Activated naive CD4-positive, alpha-beta T cell treated with anti-CD3 and anti-CD28 coated beads, Interleukin-2, amount 50 U/mL, for 72 hours (primary cell): ENCODE measurements at regions not wholly inside any gene's neighbourhood (a gene's known extent, or its start where the extent isn't known, plus 50 kb on each side); places are given as distances from the start of the nearest gene placed in this dataset.

ENCODE experiments used
- ATAC-seq, 2 donors: fragments of 150-1000 bp; cut with Tn5 transposase; 2 replicates each; pipeline ENCODE4 v1.10.0; 2021; ENCODE audit warnings: mild to moderate bottlenecking in 2 of 2, moderate library complexity in 2 of 2
- DNase-seq, 2 donors: peaks; one replicate each; pipeline ENCODE4 v3.0.0; 2021 to 2022; ENCODE audit warnings: low spot score in 2 of 2
- H3K27ac Mint-ChIP-seq, 2 donors: one replicate each; pipeline ENCODE4 v1.8.0; 2022; ENCODE audit warnings: mild to moderate bottlenecking in 2 of 2, mixed read lengths in 2 of 2
- H3K36me3 Mint-ChIP-seq, 2 donors: one replicate each; pipeline ENCODE4 v1.8.0; 2022; ENCODE audit warnings: mixed read lengths in 2 of 2
- H3K9me3 Mint-ChIP-seq, 2 donors: one replicate each; pipeline ENCODE4 v1.8.0; 2022; ENCODE audit warnings: mixed read lengths in 2 of 2

DNA sequence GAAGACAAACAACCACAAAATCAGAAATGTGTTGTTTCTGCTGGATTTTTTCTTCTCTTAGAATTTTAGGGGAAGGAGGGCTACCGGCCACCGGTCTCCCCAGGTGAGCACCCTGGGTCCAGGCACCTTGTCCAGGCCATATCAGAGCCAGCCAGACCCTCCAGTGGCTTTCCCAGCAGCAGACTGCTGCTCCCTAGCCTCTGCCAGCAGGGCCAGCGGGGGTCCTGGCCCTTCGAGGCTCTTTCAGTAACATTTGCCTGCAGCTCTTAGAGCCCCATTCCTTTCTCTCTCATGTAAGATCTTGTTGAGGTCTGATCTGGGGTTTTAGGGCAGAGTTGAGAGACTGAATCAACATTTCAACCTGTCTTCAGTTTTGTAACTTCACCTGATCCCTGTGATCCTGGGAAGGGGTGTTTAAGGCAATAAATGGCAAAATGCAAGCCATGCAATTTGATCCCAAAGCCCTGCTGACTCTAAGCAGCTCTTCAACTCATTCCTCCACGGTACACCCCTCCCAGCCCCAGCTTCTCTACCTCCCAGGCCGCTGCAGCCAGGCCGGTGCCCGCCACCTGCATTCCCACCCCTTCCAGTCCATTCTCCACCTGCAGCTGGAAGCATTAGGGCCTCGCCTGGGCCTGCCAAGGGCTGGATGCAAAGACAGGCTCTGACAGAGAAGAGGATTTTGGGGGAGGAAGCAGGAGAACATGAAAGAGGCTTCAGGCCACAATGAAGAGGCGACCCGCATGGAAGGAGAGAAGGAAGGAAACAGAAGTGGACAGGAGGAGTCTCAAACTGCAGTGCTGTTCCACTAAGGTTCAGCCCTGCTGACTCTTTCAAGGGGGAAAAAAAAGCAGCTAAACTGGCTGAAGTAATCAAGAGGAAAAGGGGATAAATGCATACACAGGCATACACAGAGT lies 113.0 kb upstream of the FGF3 start:
- H3K36me3 Mint-ChIP-seq = no peaks in the 10 kb centered on the region
- DNase-seq (no peak), ATAC-seq (no peak)
- no peaks in the 10 kb centered on the region for H3K9me3 Mint-ChIP-seq
- H3K27ac Mint-ChIP-seq = no peak overlapping the region

DNA sequence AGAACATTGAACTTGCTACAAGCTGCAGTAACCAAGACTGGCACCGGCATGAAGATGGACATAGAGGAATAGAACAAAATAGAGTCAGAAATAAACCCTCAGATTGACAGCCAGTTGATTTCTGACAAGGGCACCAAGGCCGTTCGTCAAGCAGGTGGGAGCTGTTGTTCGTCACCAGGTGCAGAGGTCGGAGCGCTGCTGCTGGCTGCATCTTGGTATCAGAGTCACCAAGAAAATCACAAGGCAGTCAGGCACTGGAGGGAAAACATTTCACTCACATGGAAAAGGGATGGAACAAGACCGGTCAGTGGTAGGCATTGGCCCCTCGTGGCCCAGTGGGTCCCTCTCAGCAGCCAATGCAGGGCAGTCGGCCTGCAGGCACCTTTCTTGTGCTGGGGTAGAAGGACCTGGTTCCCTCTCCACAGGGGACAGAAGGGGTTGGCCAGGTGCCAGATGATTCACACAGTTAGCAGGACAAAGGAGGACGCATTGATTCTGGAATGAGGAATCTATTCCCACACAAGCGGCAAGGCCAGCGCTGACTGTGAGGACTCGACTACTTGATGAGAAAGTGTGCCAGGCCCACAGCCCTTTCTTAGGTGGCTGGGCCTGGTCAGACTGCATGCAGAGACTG lies 115.8 kb upstream of the FGF3 start:
- no peaks in the 10 kb centered on the region for H3K36me3 Mint-ChIP-seq
- DNase-seq = no peak

DNA sequence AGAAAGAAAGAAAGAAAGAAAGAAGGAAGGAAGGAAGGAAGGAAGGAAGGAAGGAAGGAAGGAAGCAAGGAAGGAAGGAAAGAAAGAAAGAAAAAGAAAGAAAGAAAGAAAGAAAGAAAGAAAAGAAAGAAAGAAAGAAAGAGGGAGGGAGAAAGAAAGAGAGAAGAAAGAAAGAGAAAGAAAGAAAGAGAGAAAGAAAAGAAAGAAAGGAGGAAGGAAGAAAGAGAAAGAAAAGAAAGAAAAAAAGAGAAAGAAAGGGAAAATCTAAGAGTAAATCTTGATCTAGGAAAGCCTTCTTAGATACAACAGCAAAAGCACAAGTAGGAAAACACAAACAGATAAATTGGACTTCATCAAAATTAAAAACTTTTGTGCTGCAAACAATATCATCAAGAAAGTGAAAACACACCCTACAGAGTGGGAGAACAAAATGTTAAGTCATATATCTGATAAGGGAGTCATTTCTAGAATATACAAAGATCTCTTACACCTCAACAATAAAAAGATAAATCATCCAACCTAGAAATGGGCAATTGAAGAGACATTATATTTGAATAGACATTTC lies 116.8 kb upstream of the FGF3 start:
- ATAC-seq (no peak), DNase-seq (no peak)
- Mint-ChIP-seq H3K36me3 (no peaks in the 10 kb centered on the region), H3K9me3 (no peaks in the 10 kb centered on the region), H3K27ac (no peak overlapping the region)

More for the DNA sequence above, 115.8 kb upstream of the FGF3 start:
- H3K9me3 Mint-ChIP-seq = no peaks in the 10 kb centered on the region
- no peak for ATAC-seq
- no peak overlapping the region for H3K27ac Mint-ChIP-seq

DNA sequence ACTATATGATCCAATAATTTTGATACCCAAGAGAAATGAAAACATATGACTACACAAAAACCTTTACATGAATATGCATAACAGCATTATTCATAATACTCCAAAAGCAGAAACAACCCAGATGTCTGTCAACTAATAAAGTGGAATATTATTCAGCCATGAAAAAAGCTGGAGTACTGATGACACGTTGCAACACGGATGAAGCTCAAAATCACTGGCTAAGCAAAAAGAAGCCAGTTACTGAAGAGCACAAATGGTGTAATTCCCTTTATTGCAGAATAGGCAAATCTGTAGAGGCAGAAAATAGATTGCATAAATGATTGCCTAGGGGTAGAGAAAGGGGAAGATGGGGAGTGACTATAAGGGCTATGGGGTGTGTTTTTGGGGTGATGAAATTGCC lies 117.6 kb upstream of the FGF3 start:
- ATAC-seq (no peak), DNase-seq (no peak)
- Mint-ChIP-seq H3K27ac (no peak overlapping the region), H3K36me3 (no peaks in the 10 kb centered on the region), H3K9me3 (no peaks in the 10 kb centered on the region)

DNA sequence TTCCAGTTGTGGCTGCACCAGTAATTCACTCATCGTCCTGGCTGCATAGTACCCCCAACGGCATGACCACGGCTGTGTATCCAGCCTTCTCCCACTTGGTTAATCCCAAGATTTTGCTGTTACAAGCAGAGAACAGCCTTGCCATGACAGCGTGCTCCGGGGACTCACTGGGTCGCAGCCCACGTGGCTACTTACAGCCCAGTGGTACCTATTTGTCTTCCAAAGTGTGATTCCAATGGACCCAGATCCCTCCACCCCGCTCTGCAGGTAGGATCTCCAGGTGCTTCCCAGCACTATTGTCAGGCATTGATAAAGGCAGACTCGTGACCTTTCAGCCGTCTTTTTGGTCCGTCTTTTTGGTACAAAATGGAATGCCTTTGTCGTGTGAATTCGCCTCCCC lies 119.0 kb upstream of the FGF3 start:
- ATAC-seq (no peak), DNase-seq (no peak)
- Mint-ChIP-seq H3K36me3 (no peaks in the 10 kb centered on the region), H3K9me3 (no peaks in the 10 kb centered on the region), H3K27ac (no peak overlapping the region)

DNA sequence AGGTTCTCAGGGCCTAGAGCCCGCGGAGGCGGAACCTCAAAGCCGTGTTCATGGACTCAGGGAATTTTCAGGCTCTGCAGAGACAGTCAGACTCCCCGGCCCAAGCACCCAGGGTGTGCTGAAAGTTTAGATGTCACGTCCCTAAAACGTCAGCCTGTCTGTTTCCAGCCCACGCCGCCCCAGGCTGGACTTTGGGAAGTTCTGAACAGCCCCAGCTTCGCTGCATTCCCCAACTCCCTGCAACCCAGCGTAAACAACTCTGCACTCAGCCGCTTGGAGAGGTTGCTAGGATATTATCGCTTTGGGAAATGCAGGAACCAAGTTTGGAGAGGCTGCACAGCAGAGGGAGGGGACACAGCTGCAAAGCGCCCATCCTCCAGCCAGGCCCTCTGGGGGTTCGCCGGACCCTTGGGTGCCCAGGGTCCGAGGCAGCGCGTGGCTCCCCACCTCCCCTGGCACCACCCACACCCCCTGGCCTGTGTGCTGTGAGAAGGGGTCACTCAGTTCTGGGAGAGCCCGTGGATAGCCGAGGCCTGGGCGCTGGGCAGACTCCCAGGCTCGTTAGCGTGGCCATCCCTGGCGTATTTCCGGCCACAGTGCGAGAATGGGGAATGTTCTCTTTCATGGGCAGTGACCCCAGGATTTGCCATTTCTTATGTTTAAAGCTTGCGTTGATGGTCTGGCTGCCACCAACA lies 120.5 kb upstream of the FGF3 start:
- ATAC-seq = no peak
- Mint-ChIP-seq H3K27ac (no peak overlapping the region), H3K36me3 (no peaks in the 10 kb centered on the region), H3K9me3 (no peaks in the 10 kb centered on the region)
- no peak for DNase-seq

DNA sequence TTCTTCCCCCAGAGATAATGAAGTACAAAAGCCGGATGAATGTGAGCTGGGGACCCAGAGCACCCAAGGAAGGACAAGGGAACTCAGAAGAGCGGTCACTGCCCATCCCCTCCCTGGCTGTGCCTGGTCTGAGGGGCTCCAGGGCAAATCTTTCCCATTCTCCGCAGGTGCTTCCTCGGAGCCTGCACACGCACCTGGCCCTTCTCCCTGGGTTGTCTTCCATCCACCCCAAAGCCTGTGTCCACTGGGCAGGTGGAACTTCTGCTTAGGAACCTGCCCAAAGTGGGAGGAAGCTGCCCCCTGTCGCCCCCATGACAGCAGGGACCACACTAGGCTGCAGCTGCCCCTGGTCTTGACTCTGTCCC lies 121.0 kb upstream of the FGF3 start:
- Mint-ChIP-seq H3K36me3 (no peaks in the 10 kb centered on the region), H3K27ac (no peak overlapping the region), H3K9me3 (no peaks in the 10 kb centered on the region)
- DNase-seq = no peak
- no peak for ATAC-seq

DNA sequence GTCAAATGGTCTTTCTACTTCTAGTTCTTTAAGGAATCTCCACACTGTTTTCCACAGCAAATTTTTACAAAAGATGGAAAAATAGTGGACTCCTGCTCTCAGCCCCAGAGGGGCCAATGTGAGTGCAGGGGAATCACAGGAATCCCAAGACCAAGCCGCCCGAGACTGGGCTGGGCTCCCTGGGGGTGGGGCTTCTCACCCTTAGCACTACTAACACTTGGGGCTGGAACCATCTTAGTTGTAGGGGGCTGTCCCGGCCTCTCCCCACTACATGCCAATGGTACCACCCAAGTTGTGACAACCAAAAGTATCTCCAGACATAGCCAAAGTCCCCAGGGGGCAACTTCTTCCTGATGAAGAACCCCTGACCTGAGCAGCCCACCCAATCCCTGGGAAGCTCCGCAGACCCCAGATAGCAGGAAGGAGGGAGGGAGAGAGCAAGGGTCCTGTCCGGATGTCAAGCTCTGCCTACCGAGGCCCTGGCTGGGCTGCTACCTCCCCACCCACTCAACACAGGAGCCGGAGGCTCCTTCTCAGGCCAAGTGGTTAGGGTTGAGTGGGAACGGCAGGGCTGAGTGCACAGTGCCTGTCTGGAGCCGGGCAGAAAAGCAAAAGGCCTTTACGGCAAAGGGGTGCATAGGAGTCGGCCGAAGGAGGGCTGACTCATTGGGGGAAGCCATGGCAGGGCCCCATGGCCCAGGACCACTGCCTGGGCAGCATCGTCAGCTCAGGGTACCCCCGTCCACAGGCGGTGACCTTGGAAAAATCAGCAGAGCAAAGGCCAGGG lies 122.5 kb upstream of the FGF3 start:
- DNase-seq (no peak), ATAC-seq (no peak)
- H3K36me3 Mint-ChIP-seq = no peaks in the 10 kb centered on the region
- no peak overlapping the region for H3K27ac Mint-ChIP-seq
- H3K9me3 Mint-ChIP-seq = no peaks in the 10 kb centered on the region

DNA sequence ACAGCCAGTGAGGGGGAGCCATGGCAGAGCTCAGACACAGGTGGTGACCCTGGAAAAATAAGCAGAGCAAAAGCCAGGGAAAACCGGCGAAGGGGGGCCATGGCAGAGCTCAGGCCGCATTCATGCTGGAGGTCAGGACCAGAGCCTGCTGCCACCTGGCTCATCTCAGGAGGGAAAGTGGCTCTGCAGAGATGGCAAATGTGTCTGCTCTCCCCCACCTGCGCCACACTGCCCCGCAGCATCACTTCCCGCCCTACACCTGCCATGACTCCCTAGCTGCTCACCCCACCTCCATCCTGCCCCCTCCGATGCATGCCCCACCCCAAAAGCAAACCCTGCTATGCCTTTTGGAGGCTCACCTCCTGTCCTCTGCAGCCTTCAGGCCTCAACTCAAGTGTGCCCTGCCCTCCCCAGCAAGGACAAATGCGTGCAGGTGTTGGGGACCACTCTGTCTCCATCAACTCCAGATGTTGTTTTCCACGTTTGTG lies 123.2 kb upstream of the FGF3 start:
- H3K36me3 Mint-ChIP-seq = no peaks in the 10 kb centered on the region
- no peak for ATAC-seq
- no peak overlapping the region for H3K27ac Mint-ChIP-seq
- no peak for DNase-seq
- H3K9me3 Mint-ChIP-seq = no peaks in the 10 kb centered on the region

DNA sequence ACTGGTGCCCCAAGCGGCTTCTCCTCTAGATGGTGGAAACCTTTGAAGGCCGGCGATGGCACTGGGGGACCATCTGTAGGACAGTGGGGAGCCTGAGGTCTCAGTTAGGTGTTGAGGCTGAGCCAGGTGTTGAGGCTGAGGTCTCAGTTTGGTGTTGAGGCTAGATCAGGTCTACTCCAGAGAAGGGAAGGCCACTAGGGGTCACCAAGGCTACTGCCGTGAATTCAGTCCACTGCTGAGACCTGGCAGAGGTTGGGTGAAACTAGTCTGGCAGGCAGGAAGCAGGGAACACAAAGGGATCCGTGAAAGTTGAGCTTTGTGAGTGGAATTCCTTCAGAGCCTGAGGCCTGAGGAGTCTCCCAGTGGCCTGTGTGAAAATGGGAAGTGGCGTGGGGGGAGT lies 123.8 kb upstream of the FGF3 start:
- DNase-seq (no peak), ATAC-seq (no peak)
- Mint-ChIP-seq H3K36me3 (no peaks in the 10 kb centered on the region), H3K27ac (no peak overlapping the region), H3K9me3 (no peaks in the 10 kb centered on the region)

DNA sequence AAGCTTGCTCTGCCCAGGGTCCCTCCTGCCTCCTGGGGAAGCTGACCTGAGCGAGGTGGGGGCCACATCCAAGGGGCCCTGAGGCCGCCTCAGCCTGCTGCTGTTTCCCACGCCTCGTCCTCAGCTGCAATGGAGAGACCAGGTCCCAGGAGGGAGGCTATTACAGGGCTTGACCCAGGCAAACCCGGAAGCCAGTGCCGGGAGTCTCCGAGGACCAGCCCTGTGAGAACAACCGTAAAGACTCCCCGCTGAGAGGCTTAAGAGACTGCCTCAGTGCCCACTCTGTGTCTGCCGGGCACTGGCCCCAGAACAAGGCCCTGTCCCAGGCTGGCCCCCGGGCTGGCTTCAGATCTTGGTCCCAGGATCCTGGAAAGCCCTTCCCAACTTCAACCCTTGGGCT lies 124.3 kb upstream of the FGF3 start:
- DNase-seq (no peak), ATAC-seq (no peak)
- Mint-ChIP-seq H3K9me3 (no peaks in the 10 kb centered on the region), H3K36me3 (no peaks in the 10 kb centered on the region), H3K27ac (no peak overlapping the region)

DNA sequence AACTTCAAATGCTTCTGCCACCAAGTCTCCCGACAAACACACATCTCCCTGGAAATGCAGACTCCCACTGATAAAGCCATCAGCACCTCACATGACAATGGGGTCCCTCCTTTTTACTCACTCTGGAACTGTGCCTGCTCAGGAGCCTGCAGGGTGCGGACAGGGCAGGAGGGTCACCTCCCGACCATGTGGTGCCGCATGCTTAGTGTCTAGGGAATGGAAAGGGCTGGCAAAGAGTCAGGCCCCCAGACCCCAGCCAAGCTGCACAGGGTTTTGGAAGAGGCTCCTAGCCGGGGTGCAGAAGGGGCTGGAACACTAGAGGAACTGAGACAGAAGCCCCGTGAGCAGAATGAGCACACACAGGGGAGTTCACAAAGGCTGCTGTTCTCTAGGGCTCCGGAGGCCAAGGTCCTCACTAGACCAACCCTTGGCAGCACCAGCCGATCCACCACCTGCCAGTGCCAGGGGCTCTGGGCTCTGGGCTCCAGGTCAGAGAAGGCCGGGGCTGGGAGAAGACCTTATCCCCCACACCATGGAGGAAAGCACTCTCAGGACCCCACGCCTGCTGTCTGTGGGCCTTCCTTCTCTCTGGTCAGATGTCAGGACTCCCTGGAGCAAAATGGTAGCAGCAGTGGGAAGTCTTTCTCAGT lies 125.1 kb upstream of the FGF3 start:
- no peak for DNase-seq
- Mint-ChIP-seq H3K9me3 (no peaks in the 10 kb centered on the region), H3K36me3 (no peaks in the 10 kb centered on the region), H3K27ac (no peak overlapping the region)
- ATAC-seq = no peak

DNA sequence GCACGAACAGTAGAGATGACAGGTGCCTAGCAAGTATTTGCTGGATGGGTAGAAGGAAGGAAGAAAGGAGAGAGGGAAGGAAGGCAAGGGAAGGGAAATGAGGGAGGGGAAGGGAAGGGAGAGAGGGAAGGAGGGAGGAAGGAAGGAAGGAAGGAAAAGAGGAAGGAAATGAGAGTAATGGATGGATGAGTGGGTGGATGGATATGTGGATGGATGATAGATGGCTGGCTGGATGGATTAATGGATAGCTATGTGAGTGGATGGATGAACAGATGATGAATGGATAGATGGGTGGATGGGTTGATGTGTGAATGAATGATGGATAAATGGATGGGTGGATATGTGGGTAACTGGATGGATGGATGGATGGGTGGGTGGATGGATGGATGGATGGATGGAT lies 125.9 kb upstream of the FGF3 start:
- Mint-ChIP-seq H3K27ac (no peak overlapping the region), H3K9me3 (no peaks in the 10 kb centered on the region), H3K36me3 (no peaks in the 10 kb centered on the region)
- ATAC-seq = no peak
- DNase-seq = no peak

DNA sequence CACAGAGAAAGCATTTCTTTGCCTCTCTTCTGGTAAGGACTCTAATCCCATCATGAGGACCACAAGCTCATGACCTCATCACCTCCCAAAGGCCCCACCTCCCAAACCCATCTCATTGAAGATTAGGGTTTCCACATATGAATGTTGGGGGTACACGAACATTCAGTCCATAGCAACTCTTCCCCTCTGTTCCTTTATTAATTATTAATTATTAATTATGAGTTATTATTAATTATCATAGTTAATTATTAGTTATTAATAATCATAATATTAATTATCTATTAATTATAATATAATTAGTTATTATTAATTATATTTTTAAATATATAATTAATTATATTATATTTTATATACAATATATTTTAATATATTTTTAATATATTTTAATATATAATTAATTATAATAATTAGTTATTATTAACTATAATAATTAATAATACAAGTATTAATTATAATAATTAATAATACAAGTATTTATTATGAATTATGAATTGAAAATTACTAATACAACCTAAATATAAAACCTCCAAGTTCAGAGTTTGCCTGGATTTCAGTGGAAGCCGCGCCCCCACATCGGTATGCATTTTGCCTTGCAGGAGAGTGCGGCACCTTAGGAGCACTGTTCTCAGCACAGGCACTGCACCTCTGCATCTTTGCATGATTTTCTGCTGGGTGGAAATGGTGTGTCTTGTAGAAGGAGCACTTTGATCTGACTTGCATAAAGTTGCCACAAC lies 128.0 kb upstream of the FGF3 start:
- H3K27ac Mint-ChIP-seq = no peak overlapping the region
- no peak for DNase-seq
- ATAC-seq = peak; percentile 31 to 44
- H3K9me3 Mint-ChIP-seq = no peaks in the 10 kb centered on the region
- no peaks in the 10 kb centered on the region for H3K36me3 Mint-ChIP-seq

DNA sequence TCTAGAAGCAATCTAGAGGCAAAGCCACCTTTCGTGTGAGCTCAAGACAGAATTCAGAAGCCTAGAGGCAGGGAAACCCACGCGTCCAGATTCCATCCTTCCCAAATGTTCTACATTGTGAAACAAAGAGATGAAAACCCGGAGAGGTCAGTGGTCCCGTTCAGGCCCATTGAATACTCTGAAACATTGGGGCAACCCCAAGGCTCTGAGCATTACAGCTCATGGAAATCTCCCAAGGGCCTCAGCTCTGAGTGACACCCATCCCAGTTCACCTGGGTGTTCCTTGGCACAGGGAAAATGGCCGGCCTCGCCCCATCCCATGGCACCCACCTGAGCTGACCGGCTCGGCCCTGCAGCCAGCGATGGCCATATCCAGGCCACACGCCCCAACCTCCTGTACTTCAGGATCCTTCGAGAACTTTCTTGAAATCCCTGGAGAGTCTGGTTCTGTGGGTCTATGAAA lies 128.6 kb upstream of the FGF3 start:
- Mint-ChIP-seq H3K9me3 (no peaks in the 10 kb centered on the region), H3K27ac (no peak overlapping the region)

More for the DNA sequence above, 128.6 kb upstream of the FGF3 start:
- ATAC-seq = peak; percentile 20 to 45
- H3K36me3 Mint-ChIP-seq = no peaks in the 10 kb centered on the region
- DNase-seq = no peak
